GM19035 (cell line): ENCODE measurements at regions not wholly inside any gene's neighbourhood (a gene's known extent, or its start where the extent isn't known, plus 50 kb on each side); places are given as distances from the start of the nearest gene placed in this dataset.

Source experiments
- ATAC-seq: cut with Tn5 transposase; IDR thresholded peaks from one replicate; pipeline ENCODE4 v1.9.1; 2021; ENCODE audit not compliant: unreplicated experiment

DNA sequence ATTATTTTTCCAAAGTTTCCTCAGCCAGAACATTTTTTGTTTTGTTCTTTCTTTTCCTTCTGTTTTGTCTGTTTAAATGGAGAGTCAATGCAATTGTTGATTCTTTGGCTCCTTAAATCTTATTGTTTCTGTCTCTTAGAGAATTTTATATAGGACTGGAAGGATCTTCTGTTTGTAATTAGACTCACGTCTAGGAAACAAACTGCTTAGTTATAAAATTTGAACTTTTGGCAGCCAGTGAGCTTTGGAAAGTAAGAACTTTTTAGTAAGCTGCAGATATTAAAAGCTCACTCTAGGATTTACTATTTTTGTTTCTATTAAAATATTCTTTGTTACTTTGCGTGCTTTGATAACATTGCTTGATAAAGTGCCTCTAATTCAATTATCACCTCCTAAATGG is 109.8 kb upstream of the HNRNPU start:
- ATAC-seq, result no peak

DNA sequence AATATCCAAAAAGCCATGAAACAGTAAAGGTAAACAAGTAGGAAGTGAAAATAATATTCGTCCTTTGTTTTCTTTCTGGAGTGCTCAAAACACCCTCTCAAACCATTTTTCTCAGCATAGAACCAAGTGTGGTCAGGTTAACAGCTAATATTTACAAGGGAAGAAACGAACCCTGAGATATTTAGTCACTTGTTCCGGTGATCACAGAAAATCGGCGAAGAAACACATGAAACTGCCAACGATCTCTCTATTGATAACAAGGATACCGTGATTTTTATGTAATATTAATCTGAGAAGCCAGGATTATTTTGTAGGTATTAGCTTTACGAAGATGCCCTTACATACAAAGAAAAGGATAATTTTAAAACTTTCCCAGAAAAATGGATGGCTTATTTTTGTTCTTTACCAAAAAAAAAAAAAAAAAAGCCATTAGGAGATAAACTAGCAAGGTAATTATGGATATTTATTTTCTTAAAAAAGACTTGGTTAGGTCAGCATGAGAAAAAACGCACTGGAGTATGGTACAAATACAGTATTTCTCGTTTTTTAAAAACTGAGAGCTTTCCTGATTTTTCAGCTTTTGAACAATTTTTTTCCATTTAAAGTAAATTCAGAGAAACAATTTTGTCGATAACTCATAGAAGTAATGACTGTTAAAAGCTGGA is 107.3 kb upstream of the HNRNPU start:
- ATAC-seq, result no peak

DNA sequence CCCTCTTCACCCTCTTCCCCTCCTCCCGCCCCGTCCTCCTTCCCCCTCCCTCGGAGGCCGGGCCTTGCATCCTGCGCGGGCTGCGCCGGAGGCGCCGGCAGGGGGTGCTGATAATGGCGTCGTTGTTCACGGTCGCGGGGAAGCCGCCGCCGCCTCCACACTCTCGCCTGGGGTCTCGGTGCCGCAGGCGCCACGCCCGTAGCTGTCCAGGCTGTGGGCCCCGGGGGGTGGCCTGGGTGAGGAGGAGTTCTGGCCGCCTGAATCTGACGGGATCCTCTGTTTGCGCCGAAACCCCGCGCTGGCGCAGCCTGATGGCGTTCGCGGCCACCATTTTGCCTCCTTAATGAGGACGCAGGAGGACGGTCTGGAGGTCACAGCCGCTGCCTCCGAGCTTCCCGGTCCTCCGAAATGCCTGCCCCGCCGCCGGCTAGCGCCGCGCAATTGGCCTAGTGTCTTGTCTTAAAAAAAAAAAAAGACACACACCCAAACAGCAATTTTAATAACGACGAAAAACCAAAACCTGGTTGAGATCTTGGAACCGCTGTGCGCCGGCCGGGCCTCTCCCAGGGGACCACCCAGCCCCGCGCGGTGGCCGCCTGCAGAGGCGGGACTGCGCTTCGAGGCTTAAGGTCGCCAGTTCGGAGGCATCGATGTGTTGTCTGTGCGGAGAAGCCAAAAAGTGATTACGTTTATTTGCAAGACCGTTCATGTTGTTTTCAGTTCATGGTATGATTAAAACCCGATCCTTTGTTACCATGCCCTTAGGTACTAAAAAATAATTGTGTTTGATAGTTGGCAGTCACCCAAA is 106.6 kb upstream of the HNRNPU start:
- peak; percentile 74 for ATAC-seq

DNA sequence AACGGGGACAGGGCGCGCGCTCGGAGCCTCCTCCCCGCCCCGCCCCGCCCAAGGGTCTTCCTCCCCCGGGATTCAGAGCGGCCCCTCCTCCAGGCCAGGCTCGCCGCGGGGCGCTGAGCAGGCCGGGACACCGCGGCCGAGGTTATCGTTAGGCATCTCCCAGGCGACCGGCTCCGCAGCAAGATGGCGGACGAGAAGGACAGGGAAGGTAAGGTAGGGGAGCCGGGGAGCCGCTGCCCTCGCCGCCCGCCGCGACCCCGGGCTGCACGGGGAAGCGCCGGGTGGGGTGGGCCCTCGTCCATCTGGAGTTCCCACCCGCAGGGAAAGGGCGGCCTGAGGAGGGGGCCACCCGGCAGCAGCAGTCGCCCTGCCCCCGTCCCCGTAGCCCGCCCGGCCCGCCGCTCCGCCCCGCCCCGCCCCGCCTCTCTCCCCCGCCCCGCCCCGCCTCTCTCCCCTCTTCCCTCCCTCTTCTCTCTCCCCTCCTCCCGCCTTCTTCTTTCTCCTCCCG is 105.9 kb upstream of the HNRNPU start:
- peak; percentile 70 for ATAC-seq

DNA sequence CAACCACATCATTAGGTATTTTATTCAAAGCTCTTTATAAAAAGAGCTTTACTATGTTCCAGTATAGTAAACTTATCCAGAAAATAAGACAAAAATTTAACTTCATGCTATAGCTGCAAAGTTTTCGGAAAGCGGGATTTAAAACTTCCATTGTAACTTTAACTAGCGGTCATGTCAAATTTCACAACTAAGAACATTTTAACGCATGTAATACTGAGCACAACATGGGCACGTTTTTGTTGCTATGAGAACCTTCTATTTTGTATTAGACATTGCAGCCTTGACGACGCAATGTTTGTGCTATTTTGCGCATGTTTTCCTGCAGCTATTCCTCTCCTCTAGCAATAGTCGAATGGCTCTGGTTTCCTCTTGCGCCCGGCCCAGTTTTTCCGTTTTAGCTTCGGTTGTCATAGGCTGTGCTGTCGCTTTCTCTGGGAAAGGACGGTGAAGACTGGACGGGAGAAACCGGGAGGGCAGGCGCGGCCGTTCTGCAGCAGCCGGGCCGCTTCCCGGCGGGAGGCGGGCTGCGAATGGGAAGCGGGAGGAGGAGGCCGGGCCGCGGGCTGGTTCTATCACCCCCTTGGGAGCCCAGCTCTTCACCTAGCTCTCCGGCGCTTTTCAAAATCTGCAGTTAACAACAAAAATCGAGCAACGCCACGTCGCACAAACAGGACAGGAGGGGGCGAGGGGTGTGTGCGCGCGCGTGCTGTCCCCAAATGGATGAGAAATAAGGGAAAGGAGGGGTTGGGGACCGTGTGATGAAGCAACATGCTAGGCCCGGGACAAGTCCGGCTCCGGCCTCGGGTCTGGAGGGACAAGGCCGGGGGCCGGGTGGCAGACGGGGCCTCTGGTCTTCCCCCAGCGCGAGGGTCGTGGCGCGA is 105.3 kb upstream of the HNRNPU start:
- peak; percentile 27 for ATAC-seq

DNA sequence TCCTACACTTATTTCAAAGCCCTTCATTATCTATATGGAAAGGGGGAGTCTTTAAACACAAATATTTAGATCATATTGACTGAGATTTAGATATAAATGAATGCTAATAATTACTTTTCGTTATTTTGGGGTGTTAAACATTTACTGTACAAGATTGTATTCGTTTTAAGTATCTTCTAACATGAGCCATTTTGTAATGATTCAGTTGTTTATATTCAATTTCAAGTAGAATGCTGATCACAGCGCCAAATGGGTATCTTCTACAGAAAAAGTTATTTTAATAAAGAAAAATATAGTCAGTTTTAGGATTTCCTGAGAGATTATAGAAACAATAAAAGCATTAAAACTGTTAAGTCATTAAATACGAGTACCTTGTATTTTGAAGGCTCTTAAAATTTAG is 104.5 kb upstream of the HNRNPU start:
- ATAC-seq, result no peak

DNA sequence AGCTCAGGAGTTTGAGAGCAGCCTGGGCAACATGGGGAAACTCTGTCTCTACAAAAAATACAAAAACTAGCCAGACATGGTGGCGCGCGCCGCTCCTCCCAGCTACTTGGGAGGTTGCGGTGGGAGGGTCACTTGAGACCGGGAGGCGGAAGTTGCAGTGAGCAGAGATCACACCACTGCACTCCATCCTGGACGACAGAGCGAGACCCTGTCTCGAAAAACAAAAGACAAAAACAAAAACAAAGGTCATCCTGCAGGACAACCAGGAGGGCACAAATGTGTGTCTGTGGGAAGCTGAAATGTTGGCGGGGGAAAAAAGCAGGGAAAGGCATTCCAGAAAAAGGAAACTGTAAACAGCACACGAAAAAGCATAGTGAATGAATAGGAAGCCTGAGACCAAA is 104.1 kb upstream of the HNRNPU start:
- ATAC-seq, result no peak

DNA sequence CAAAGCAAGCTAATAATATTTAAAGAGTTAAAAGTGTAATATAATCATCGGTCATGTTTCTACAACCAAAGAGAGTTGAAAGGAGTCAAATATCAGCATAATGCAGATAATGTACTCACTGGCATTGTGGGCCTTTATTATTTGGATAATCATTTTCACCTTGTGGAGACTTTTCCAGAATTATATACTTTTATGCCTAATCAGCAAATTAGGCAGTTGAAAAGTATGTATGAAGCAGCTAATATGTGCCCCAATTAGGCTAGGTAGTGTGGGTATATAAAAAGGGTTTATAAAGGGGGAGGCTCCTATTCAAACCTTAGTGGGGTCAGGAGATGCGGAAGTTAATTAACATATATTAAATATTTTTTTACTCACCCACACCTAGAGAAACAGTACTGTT is 102.8 kb upstream of the HNRNPU start:
- no peak for ATAC-seq

DNA sequence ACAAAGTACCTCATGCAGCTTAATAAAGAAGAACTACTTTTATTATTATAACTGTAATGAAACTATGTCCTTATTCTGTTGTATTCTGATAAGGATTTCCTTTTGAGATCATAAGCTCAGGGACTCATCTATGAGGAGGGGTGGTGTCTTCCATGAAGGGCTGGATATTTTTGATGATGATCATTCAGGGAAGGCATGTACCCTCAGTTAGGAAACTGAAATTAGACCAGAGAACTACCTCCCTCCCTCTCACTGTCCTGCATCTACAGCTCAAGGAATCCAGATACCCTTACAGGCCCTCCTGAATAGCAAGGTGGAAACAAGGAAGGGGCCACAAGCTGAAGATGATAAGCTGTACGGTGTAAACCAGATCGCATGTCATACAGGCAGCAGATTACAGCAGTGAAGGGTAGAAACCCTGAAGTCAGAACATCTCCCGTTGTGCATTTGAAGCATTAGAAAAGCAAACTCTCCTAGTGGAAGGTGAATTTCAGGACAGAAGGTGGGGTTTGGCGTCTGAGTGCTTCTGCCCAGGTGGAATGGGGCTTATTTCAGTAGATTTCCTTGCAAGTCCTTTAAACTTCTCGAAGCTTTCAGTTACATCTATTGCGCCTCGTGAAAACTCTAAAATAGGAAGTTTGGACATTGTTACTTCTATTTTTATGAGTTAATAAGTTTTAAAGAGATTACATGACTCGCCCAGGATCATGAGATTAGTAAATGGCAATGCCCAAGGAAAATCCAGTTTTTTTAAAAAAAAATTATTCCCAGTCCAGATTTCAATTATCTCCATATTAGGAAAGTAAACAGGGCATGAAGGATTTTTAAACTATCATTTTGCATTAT is 101.1 kb upstream of the HNRNPU start:
- no peak for ATAC-seq

DNA sequence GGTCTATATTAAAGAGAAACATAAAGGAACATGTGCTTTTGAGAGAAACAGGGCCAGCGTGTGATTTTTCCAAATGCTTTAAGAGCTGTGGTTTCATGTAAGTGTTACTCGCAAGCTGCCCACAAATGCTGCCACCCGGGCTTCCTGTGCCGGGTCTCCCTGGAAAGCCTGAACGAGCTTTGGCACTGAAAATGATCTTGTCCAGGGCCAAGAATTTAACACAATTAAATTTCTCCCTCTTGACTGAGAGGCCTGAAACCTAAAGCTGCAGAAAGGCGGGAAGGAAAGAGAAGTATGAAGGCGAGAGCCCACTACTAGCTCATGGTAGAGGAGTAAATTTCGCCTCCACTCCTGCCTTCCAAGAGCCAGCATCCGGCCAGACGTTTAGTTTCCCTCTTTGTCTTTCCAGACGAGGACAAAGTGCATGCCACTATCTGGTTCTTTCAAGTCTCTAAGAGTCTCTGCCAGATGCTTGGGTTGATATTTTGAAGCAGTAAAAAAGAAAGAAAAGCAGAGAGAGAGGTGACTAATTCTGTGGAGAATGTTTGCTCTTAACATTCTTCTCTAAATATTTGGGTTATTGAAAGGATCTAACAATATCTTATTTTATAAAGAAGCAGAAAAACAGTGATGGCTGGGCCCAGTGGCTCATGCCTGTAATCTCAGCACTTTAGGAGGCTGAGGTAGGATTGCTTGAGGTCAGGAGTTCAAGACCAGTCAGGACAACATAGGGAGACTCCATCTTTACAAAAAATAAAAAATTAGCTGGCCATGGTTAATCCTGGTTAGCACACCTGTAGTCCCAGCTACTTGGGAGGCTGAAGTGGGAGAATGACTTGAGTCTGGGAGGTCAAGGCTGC is 100.0 kb upstream of the HNRNPU start:
- ATAC-seq, result no peak

DNA sequence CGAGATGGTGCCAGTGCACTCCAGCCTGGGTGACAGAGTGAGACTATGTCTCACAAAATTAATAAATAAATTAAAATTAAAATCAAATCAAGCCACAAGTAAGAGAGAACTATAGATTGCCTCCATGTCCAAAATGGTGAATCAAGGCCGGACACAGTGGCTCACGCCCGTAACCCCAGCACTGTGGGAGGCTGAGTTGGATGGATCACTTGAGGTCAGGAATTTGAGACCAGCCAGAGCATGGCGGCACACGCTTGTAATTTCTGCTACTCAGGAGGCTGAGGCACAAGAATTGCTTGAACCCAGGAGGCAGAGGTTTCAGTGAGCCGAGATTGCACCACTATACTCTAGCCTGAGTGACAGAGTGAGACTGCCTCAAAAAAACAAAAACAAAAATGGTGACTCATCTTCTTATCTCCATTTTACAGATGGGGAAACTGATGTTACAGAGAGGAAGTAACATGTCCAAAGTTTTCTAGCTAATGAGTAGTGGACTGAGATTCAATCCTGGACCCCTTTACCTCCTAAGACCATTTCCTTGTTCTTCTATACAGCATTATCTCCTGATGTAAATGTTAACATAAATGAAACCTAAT is 99.0 kb upstream of the HNRNPU start:
- no peak for ATAC-seq

DNA sequence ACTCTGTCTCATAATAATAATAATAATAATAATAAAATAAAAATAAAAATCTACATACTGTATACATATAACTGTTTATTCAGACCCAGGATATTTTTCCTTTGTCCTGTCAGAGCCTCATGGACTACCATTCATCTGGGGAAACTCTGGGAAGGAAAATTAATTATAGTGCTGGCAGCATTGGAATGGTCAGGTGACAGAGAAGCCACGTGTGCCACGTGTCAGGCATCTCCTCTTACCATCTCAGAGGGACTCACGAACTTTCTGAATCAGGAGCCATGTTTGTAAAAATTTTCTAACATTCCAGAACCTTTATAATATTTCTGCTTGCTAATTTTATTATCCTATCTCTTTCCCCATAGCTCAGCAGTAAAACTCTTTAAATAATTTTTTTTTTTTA is 97.8 kb upstream of the HNRNPU start:
- ATAC-seq, result no peak

DNA sequence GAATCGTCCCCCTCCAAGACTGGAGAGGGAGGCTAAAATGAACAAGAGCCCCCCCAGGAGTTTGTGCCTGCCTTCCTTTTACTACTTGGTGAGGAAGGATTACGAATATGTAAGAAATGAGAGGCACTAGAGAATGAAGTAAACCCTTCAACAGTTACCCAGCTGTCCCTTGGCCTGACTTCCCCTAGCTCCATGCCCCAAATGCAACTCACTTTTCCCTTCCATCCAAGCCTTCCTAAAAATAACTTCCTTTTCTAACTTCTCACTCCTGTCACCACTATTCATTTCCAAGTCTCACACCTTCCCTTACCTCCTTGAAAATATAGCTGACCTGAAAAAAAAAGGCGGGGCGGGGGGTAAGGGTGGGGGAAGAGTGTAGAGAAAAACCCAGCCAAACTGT is 96.6 kb upstream of the HNRNPU start:
- no peak for ATAC-seq

DNA sequence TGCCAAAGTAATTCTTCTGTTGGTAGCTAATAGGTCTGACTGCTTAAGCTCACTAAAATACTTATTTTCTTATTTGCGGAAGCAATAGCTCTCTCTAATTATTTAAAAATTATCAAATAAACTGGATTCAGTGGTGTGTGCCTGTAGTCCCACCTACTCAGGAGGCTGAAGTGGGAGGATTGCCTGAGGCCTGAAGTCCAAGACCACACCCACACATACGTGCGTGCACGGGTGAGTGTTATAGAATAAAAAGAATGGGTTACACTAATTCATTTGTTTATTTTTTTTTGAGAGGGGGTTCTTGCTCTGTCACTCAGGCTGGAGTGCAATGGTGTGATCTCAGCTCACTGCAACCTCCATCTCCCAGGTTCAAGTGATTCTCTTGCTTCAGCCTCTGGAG is 94.2 kb upstream of the HNRNPU start:
- no peak for ATAC-seq

DNA sequence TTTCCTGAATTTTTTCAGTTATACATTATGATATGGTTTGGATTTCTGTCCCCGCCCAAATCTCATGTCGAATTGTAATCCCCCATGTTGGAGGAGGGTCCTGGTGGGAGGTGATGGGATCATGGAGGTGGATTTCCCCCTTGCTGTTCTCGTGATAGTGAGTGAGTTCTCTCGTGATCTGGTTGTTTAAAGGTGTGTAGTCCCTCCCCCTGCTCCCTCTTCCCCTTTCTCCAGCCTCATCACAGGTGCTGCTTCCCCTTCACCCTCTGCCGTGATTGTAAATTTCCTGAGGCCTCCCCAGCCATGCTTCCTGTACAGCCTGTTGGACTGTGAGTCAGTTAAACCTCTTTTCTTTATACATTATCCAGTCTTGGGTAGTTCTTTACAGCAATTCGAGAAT is 93.2 kb upstream of the HNRNPU start:
- ATAC-seq, result no peak

DNA sequence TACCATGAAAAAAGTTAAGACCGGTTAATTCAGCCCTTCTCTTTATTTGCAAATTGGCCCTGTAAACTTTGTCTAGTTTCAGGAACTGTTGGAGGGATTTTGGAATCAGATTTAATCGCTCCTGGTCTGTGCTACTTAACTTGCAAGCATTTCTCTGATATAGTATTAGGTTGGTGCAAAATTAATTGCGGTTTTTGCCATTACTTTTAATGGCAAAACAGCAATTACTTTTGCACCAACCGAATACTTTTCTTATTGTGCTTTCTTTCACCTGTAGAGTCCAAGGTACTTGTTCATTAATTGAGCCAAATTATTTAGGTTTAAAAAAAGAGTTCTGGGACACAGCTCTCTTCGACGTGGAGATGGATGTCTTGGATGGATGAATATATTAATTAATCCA is 92.8 kb upstream of the HNRNPU start:
- no peak for ATAC-seq

DNA sequence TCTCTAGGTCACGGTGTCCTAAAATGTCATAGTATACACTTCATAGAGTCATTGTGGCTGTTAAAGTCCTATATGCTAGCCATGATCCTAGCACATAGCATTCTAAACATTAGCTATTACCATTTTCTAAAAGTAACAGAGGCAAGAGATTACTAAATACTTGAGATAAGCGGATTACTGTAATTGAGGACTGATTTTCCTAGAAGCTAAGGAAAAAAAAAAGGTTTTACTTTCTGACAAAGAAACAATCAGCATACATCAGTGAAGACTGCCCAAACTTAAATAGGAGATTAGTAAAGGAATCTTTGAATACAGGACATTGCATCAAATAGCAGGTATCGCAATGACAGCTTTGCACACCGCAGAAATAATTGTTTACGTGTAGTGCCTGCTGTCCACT is 91.3 kb upstream of the HNRNPU start:
- no peak for ATAC-seq

DNA sequence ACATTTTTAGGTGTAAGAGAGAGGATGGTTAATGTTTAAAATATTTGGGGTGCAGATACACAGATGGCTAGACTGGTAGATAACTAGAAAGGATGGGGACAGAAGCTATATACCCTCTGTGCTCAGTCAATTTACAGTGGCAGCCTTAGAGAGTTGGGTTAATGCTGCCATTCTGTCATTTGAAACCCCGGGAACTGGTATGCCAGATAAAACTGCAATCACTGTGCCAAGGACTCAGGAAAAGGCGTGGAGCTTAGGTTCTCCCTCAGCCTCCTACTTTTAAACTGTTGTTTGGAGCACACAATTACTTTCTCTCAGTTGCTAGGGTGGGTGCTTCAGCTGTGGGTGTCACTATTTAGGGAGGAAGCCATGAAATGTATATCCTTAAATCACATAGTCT is 90.0 kb upstream of the HNRNPU start:
- no peak for ATAC-seq

DNA sequence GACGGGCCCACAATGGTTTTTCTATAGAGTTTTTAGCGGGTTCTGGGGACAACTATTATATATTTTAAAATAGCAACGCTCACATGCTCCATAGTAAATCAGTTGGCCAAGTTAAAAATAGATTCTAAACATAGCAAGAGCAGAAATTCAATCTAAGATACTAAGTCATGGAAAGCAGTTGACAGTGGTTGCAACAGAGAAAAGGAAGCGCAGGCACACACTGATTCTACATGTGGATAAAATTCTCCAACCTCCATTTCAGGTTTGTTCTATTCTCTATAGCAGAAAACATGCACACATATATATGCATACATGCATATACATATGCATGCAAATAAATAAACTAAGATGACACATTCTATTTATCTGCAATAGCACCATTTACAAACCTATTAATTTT is 89.6 kb upstream of the HNRNPU start:
- no peak for ATAC-seq
